Osteoblast (primary cell): ENCODE measurements at regions not wholly inside any gene's neighbourhood (a gene's known extent, or its start where the extent isn't known, plus 50 kb on each side); places are given as distances from the start of the nearest gene placed in this dataset.

Experiments used
- DNase-seq: peaks from one replicate; pipeline ENCODE4 v3.0.0; 2011; ENCODE audit warnings: low spot score, mixed read lengths; ENCODE audit not compliant: insufficient read length; ENCODE audit errors: missing footprints
- H2AFZ ChIP-seq: 2 replicates; pipeline ENCODE4 v1.6.0; 2011; ENCODE audit warnings: mild to moderate bottlenecking, low read length
- H3K27ac ChIP-seq: 2 replicates; pipeline ENCODE4 v1.5.1; 2011; ENCODE audit warnings: mild to moderate bottlenecking, low read depth, low read length, moderate library complexity
- H3K27me3 ChIP-seq: 2 replicates; pipeline ENCODE4 v1.6.0; 2012; ENCODE audit warnings: mild to moderate bottlenecking, control low read depth, inconsistent platforms, low read length, moderate library complexity; ENCODE audit not compliant: insufficient read depth
- H3K36me3 ChIP-seq: 2 replicates; pipeline ENCODE4 v1.5.1; 2011; ENCODE audit warnings: mild to moderate bottlenecking, low read length, control low read depth, moderate library complexity; ENCODE audit not compliant: insufficient read depth
- H3K4me1 ChIP-seq: 2 replicates; pipeline ENCODE4 v1.5.1; 2011; ENCODE audit warnings: mild to moderate bottlenecking, low read length, control low read depth, moderate library complexity; ENCODE audit not compliant: insufficient read depth
- H3K4me2 ChIP-seq: 2 replicates; pipeline ENCODE4 v1.6.0; 2011; ENCODE audit warnings: mild to moderate bottlenecking, low read length; ENCODE audit not compliant: insufficient read depth
- H3K4me3 ChIP-seq: fragments of 200-600 bp; sonication (generic); 3 replicates; pipeline ENCODE4 v1.5.1; 2012; ENCODE audit warnings: mild to moderate bottlenecking, low read length, inconsistent platforms; ENCODE audit not compliant: insufficient read depth
- H3K79me2 ChIP-seq: 2 replicates; pipeline ENCODE4 v1.6.0; 2012; ENCODE audit warnings: mild to moderate bottlenecking, low read length, control low read depth, inconsistent platforms; ENCODE audit not compliant: insufficient read depth
- H3K9me3 ChIP-seq: 2 replicates; pipeline ENCODE4 v1.5.1; 2011; ENCODE audit warnings: low read depth, low read length, control low read depth
- H4K20me1 ChIP-seq: 2 replicates; pipeline ENCODE4 v1.6.0; 2012; ENCODE audit warnings: mild to moderate bottlenecking, low read length, control low read depth; ENCODE audit not compliant: insufficient read depth
- TF ChIP-seq, protein P1 (sequence below): IDR thresholded peaks from 2 replicates; pipeline ENCODE4 v1.5.1; 2011; ENCODE audit warnings: mild to moderate bottlenecking, low read depth, low read length, moderate library complexity; ENCODE audit errors: extremely low read depth

DNA sequence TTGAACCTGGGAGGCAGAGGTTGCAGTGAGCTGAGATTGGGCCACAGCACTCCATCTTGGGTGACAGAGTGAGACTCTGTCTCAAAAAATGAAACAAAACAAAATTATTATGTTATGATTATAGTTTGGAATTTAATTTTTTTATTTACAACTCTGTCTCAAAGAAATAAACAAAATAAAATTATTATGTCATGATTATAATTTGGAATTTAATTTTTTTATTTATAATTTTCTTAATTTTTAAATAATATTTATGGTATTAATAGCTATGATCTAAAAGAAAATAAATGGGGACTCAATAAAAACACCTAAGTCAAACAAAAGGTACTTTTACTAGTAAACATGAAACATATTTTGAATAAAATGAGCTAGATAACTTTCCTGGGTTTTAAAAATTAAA is 994.8 kb upstream of the GHITM start:
- Histone ChIP-seq H3K36me3 (no peaks in the 10 kb centered on the region), H3K27ac (no peak overlapping the region), H3K9me3 (no peaks in the 10 kb centered on the region), H3K4me2 (no peak overlapping the region), H3K27me3 (no peaks in the 10 kb centered on the region), H3K79me2 (no peaks in the 10 kb centered on the region), H3K4me3 (no peak overlapping the region), H2AFZ (no peak overlapping the region), H3K4me1 (no peaks in the 10 kb centered on the region), H4K20me1 (no peaks in the 10 kb centered on the region)
- TF ChIP-seq, protein P1, sequence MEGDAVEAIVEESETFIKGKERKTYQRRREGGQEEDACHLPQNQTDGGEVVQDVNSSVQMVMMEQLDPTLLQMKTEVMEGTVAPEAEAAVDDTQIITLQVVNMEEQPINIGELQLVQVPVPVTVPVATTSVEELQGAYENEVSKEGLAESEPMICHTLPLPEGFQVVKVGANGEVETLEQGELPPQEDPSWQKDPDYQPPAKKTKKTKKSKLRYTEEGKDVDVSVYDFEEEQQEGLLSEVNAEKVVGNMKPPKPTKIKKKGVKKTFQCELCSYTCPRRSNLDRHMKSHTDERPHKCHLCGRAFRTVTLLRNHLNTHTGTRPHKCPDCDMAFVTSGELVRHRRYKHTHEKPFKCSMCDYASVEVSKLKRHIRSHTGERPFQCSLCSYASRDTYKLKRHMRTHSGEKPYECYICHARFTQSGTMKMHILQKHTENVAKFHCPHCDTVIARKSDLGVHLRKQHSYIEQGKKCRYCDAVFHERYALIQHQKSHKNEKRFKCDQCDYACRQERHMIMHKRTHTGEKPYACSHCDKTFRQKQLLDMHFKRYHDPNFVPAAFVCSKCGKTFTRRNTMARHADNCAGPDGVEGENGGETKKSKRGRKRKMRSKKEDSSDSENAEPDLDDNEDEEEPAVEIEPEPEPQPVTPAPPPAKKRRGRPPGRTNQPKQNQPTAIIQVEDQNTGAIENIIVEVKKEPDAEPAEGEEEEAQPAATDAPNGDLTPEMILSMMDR, result no peak
- DNase-seq, result no peak

DNA sequence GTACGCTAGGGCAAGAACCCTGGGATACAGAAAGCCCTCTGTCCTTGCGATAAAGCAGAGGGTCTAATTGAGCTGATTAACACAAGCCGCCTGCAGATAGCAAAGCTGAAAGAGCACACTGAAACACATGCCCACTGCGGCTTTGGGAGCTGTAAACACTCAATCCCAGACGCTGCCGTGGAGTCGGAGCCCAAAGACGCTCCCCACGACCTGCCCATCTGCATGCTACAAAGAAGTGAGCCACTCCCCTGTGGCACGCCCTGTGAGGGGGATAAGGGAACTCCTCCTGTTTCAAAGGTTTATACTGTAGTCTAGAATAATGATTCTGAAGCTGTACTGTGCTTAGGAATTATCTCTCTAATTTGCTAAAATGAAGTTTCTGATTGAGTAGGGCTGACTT is 985.6 kb upstream of the GHITM start:
- no peaks in the 10 kb centered on the region for H3K27me3 ChIP-seq
- H3K4me1 ChIP-seq, result no peaks in the 10 kb centered on the region
- no peak overlapping the region for H3K27ac ChIP-seq
- H3K79me2 ChIP-seq, result no peaks in the 10 kb centered on the region
- H3K9me3 ChIP-seq, result no peaks in the 10 kb centered on the region
- H3K4me2 ChIP-seq, result no peak overlapping the region
- DNase-seq, result no peak
- no peak overlapping the region for H3K4me3 ChIP-seq
- no peak overlapping the region for H2AFZ ChIP-seq
- TF ChIP-seq, protein P1, result no peak
- no peaks in the 10 kb centered on the region for H4K20me1 ChIP-seq
- no peaks in the 10 kb centered on the region for H3K36me3 ChIP-seq

DNA sequence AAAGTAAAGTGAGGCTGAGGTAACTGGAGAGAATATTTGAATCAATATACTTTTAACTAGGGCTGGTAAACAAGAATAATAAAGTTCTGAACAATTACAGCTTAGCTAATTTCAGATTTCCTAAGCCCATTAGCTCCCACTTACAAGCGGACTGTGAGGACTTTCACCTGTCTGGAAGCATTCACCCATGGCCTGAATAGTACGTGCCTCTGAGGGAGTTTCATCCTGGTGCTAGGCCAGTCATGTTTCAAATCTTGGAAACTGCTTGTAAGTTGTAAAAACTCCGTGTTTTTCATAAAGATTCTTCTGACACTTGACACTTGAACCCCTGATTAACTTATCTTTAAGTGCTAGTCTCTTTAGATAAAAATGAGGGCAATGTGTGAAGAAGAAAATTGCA is 975.2 kb upstream of the GHITM start:
- Histone ChIP-seq H3K4me3 (no peak overlapping the region), H3K27me3 (no peaks in the 10 kb centered on the region), H3K27ac (no peak overlapping the region), H3K9me3 (no peaks in the 10 kb centered on the region), H2AFZ (no peak overlapping the region), H3K36me3 (no peaks in the 10 kb centered on the region), H3K4me1 (no peaks in the 10 kb centered on the region), H3K79me2 (no peaks in the 10 kb centered on the region), H4K20me1 (no peaks in the 10 kb centered on the region), H3K4me2 (no peak overlapping the region)
- TF ChIP-seq, protein P1, result no peak
- DNase-seq, result no peak

DNA sequence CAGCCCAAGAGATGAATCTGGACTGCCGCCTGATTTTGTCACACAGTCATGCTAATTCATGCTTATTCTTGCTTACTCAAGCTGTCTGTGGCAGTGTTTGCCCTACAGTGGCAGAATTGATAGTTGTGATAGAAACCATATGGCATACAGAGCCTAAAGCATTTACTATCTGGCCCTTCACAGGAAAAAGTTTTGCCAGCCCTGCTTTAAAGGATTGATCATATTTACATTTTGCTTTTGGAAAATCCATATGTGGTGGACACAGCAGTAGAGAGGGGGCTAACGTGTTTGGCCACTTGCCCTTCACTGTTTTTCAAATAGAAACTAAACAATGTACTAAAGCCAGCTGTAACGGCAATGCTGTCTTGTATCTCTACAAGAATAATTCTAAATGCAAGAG is 974.0 kb upstream of the GHITM start:
- Histone ChIP-seq H3K36me3 (no peaks in the 10 kb centered on the region), H3K4me1 (no peaks in the 10 kb centered on the region), H3K9me3 (no peaks in the 10 kb centered on the region), H3K4me2 (no peak overlapping the region), H3K79me2 (no peaks in the 10 kb centered on the region), H3K27ac (no peak overlapping the region), H2AFZ (no peak overlapping the region), H4K20me1 (no peaks in the 10 kb centered on the region), H3K4me3 (no peak overlapping the region), H3K27me3 (no peaks in the 10 kb centered on the region)
- TF ChIP-seq, protein P1, result no peak
- no peak for DNase-seq
